ENCODE measurements at regions not wholly inside any gene's neighbourhood (a gene's known extent, or its start where the extent isn't known, plus 50 kb on each side); places are given as distances from the start of the nearest gene placed in this dataset.
"Not testable (repeated sequence)": the region's sequence is repeated elsewhere in the genome, so short reads cannot be mapped to it uniquely, and the experiment has no call there.

GRCh38 chr10:46095943-46096342 is 49.9 kb upstream of the MSMB start:
- DNase-seq (ENCODE audit: extremely low read depth, low read depth, low spot score), result not testable (repeated sequence)

GRCh38 chr10:46096446-46096845 is 50.4 kb upstream of the MSMB start:
- DNase-seq (ENCODE audit: extremely low read depth, low read depth, low spot score), result no peak

GRCh38 chr10:46096909-46097575 is 51.0 kb upstream of the MSMB start:
- no peak for DNase-seq (ENCODE audit: extremely low read depth, low read depth, low spot score)

GRCh38 chr10:46097576-46098317 is 51.7 kb upstream of the MSMB start:
- no peak for DNase-seq (ENCODE audit: extremely low read depth, low read depth, low spot score)

- DNase-seq (ENCODE audit: extremely low read depth, low read depth, low spot score), result no peak
Observed at GRCh38 chr10:46098386-46098785, 52.3 kb upstream of the MSMB start.

GRCh38 chr10:46098925-46099324 is 52.9 kb upstream of the MSMB start:
- DNase-seq (ENCODE audit: extremely low read depth, low read depth, low spot score), result not testable (repeated sequence)

- no peak for DNase-seq (ENCODE audit: extremely low read depth, low read depth, low spot score)
Observed at GRCh38 chr10:46104071-46104585, 58.1 kb upstream of the MSMB start.

- DNase-seq (ENCODE audit: extremely low read depth, low read depth, low spot score), result not testable (repeated sequence)
Observed at GRCh38 chr10:46105416-46105815, 59.3 kb upstream of the MSMB start.

GRCh38 chr10:46105856-46106409 is 59.9 kb upstream of the MSMB start:
- DNase-seq (ENCODE audit: extremely low read depth, low read depth, low spot score), result not testable (repeated sequence)

- no peak for DNase-seq (ENCODE audit: extremely low read depth, low read depth, low spot score)
Observed at GRCh38 chr10:46106410-46107255, 60.6 kb upstream of the MSMB start.

- DNase-seq (ENCODE audit: extremely low read depth, low read depth, low spot score), result not testable (repeated sequence)
Observed at GRCh38 chr10:46108158-46108499, 62.1 kb upstream of the MSMB start.

- DNase-seq (ENCODE audit: extremely low read depth, low read depth, low spot score), result not testable (repeated sequence)
Observed at GRCh38 chr10:46154271-46154670, 108.2 kb upstream of the MSMB start.

- DNase-seq (ENCODE audit: extremely low read depth, low read depth, low spot score), result not testable (repeated sequence)
Observed at GRCh38 chr10:46154683-46155082, 108.6 kb upstream of the MSMB start.

GRCh38 chr10:46156866-46157265 is 110.8 kb upstream of the MSMB start:
- not testable (repeated sequence) for DNase-seq (ENCODE audit: extremely low read depth, low read depth, low spot score)

- no peak for DNase-seq (ENCODE audit: extremely low read depth, low read depth, low spot score)
Observed at GRCh38 chr10:46169736-46170135, 117.1 kb upstream of the ANTXRL start.

GRCh38 chr10:46170789-46171188 is 116.0 kb upstream of the ANTXRL start:
- no peak for DNase-seq (ENCODE audit: extremely low read depth, low read depth, low spot score)

- DNase-seq (ENCODE audit: extremely low read depth, low read depth, low spot score), result no peak
Observed at GRCh38 chr10:46171661-46172060, 115.1 kb upstream of the ANTXRL start.

GRCh38 chr10:46175296-46175695 is 111.5 kb upstream of the ANTXRL start:
- no peak for DNase-seq (ENCODE audit: extremely low read depth, low read depth, low spot score)

GRCh38 chr10:46175831-46176230 is 111.0 kb upstream of the ANTXRL start:
- DNase-seq (ENCODE audit: extremely low read depth, low read depth, low spot score), result no peak

- DNase-seq (ENCODE audit: extremely low read depth, low read depth, low spot score), result not testable (repeated sequence)
Observed at GRCh38 chr10:46187431-46187830, 99.4 kb upstream of the ANTXRL start.

GRCh38 chr10:46197050-46197449 is 89.7 kb upstream of the ANTXRL start:
- no peak for DNase-seq (ENCODE audit: extremely low read depth, low read depth, low spot score)
